GM04503 (cell line): ENCODE measurements at regions not wholly inside any gene's neighbourhood (a gene's known extent, or its start where the extent isn't known, plus 50 kb on each side); places are given as distances from the start of the nearest gene placed in this dataset.
"Not testable (repeated sequence)": the region's sequence is repeated elsewhere in the genome, so short reads cannot be mapped to it uniquely, and the experiment has no call there.

ENCODE experiments used
- DNase-seq: peaks from one replicate; pipeline ENCODE4 v3.0.0-alpha.2; 2012; ENCODE audit warnings: low read depth

GRCh38 chr18:54662986-54663385 is 71.9 kb downstream of the DYNAP start:
- DNase-seq, result no peak

GRCh38 chr18:54669701-54670100 is 78.7 kb downstream of the DYNAP start:
- not testable (repeated sequence) for DNase-seq

- no peak for DNase-seq
These were observed 80.3 kb downstream of the DYNAP start for GRCh38 chr18:54671291-54671881.

- DNase-seq, result no peak
These were observed 81.1 kb downstream of the DYNAP start for GRCh38 chr18:54672109-54672508.

GRCh38 chr18:54672846-54673475 is 81.9 kb downstream of the DYNAP start:
- no peak for DNase-seq

GRCh38 chr18:54673936-54674335 is 82.9 kb downstream of the DYNAP start:
- DNase-seq, result no peak

GRCh38 chr18:54675076-54675475 is 84.0 kb downstream of the DYNAP start:
- DNase-seq, result no peak

GRCh38 chr18:54679318-54680149 is 88.5 kb downstream of the DYNAP start:
- peak; percentile 35 for DNase-seq

GRCh38 chr18:54684784-54685183 is 93.7 kb downstream of the DYNAP start:
- no peak for DNase-seq

- no peak for DNase-seq
These were observed 98.3 kb downstream of the DYNAP start for GRCh38 chr18:54689319-54689718.

GRCh38 chr18:54690198-54690597 is 99.2 kb downstream of the DYNAP start:
- no peak for DNase-seq

- DNase-seq, result no peak
These were observed 101.4 kb downstream of the DYNAP start for GRCh38 chr18:54692463-54692862.

- no peak for DNase-seq
These were observed 105.7 kb downstream of the DYNAP start for GRCh38 chr18:54696616-54697293.

- no peak for DNase-seq
These were observed 109.5 kb downstream of the DYNAP start for GRCh38 chr18:54700580-54700979.

GRCh38 chr18:54702686-54703085 is 111.6 kb downstream of the DYNAP start:
- no peak for DNase-seq

GRCh38 chr18:54710074-54710899 is 118.0 kb upstream of the RAB27B start:
- no peak for DNase-seq

GRCh38 chr18:54710900-54711281 is 117.4 kb upstream of the RAB27B start:
- no peak for DNase-seq

- no peak for DNase-seq
These were observed 116.0 kb upstream of the RAB27B start for GRCh38 chr18:54712306-54712705.

GRCh38 chr18:54712758-54713157 is 115.5 kb upstream of the RAB27B start:
- DNase-seq, result no peak

- DNase-seq, result no peak
These were observed 114.9 kb upstream of the RAB27B start for GRCh38 chr18:54713386-54713785.

GRCh38 chr18:54714851-54715250 is 113.4 kb upstream of the RAB27B start:
- DNase-seq, result no peak

GRCh38 chr18:54716586-54716985 is 111.7 kb upstream of the RAB27B start:
- DNase-seq, result no peak
